ENCODE measurements at regions not wholly inside any gene's neighbourhood (a gene's known extent, or its start where the extent isn't known, plus 50 kb on each side); places are given as distances from the start of the nearest gene placed in this dataset.

GRCh38 chr5:102069974-102070373 lies 226.1 kb downstream of the SLCO4C1 start:
- H3K9me3 ChIP-seq (ENCODE audit: control insufficient read depth, low read length): no peaks in the 10 kb centered on the region
- no CpG with 5 or more reads among the region's 3 CpGs for WGBS
- H2BK5ac ChIP-seq (ENCODE audit: low read depth, low read length, poor library complexity, severe bottlenecking): no peak overlapping the region
- no peak overlapping the region for H2BK12ac ChIP-seq (ENCODE audit: low read length in 2 of 2)
- no peak overlapping the region for H3K9ac ChIP-seq (ENCODE audit: low read length)
- H3K4me2 ChIP-seq (ENCODE audit: low read length, poor library complexity, severe bottlenecking): no peak overlapping the region
- no peaks in the 10 kb centered on the region for H3K4me1 ChIP-seq (ENCODE audit: control insufficient read depth, insufficient read depth, low read depth, low read length)
- no peak overlapping the region for H2BK15ac ChIP-seq (ENCODE audit: low read depth, poor library complexity, severe bottlenecking)
- H2BK120ac ChIP-seq (ENCODE audit: low read depth, low read length): no peak overlapping the region
- DNase-seq: no peak
- no peak overlapping the region for H3K18ac ChIP-seq (ENCODE audit: low read depth in 1 of 2, low read length in 2 of 2)
- H3K4me3 ChIP-seq (ENCODE audit: insufficient read depth in 1 of 2, low read depth in 1 of 2, low read length in 2 of 2): no peak overlapping the region
- H2AFZ ChIP-seq (ENCODE audit: low read depth, low read length): no peak overlapping the region
- H2AK5ac ChIP-seq (ENCODE audit: low read length, severe bottlenecking): no peak overlapping the region
- H3K14ac ChIP-seq (ENCODE audit: low read length in 2 of 2): no peak overlapping the region
- H3K27ac ChIP-seq (ENCODE audit: low read length, poor library complexity, severe bottlenecking): no peak overlapping the region
- no peaks in the 10 kb centered on the region for H3K79me1 ChIP-seq (replicated peaks; ENCODE audit: low read length, poor library complexity, severe bottlenecking)
- no peak overlapping the region for H4K91ac ChIP-seq (ENCODE audit: low read length)
- no peak overlapping the region for H3K4ac ChIP-seq (ENCODE audit: low read depth in 1 of 2, low read length in 2 of 2)
- H3K27me3 ChIP-seq (ENCODE audit: control insufficient read depth in 1 of 2, insufficient read depth in 1 of 2, low read length in 2 of 2): no peaks in the 10 kb centered on the region
- H4K8ac ChIP-seq (ENCODE audit: low read length): no peak overlapping the region
- no peak overlapping the region for H3K23ac ChIP-seq (ENCODE audit: low read length in 2 of 2)
- no peaks in the 10 kb centered on the region for H3K36me3 ChIP-seq (ENCODE audit: control insufficient read depth in 1 of 2, insufficient read depth in 2 of 2, low read depth in 1 of 2, low read length in 2 of 2)

DNA sequence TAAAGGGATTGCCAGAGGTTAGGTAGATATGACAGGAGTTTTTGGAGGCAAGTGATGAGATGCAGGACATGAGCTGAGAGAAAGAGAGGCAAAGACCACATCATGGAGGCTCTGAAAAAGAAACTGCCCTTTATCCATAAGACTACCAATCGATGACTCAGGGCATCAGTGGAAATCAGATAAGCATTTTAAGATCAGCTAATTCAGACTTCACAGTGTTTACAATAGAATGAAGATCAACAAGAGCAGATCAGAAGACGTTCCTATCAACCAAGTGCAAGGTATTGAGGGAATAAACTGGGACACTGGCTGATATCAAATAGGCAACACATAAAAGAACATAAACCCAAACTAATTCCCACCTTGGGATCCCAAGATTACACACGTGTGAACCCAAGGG lies 227.2 kb downstream of the SLCO4C1 start:
- Histone ChIP-seq H2BK5ac (ENCODE audit: low read depth, low read length, poor library complexity, severe bottlenecking) (no peak overlapping the region), H4K8ac (ENCODE audit: low read length) (no peak overlapping the region)
- WGBS: 100% methylated on average over 1 of the region's 3 CpGs

DNA sequence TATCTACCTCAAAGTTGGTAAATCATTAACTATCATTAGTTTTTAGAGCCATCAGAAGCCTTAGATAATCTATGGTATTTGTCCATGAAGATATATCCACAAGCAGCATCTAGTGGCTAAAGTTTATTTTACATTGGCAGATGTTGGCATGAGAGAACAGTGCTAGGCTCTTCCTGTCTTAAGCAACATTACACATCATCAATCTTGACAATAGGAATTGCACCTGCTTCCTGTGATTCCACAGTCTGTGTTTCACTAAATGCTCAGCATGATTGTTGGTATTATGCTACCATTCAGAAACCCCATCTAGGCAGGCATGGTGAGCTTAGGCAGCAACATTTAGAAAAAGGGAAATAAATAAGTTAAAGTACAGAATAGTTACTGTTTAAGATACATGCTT lies 246.6 kb downstream of the SLCO4C1 start:
- Histone ChIP-seq H3K9ac (ENCODE audit: low read length) (no peak overlapping the region), H3K14ac (ENCODE audit: low read length in 2 of 2) (no peak overlapping the region), H2BK15ac (ENCODE audit: low read depth, poor library complexity, severe bottlenecking) (no peak overlapping the region), H3K27me3 (ENCODE audit: control insufficient read depth in 1 of 2, insufficient read depth in 1 of 2, low read length in 2 of 2) (no peaks in the 10 kb centered on the region), H2BK120ac (ENCODE audit: low read depth, low read length) (no peak overlapping the region), H4K8ac (ENCODE audit: low read length) (no peak overlapping the region), H3K18ac (ENCODE audit: low read depth in 1 of 2, low read length in 2 of 2) (no peak overlapping the region), H2BK5ac (ENCODE audit: low read depth, low read length, poor library complexity, severe bottlenecking) (no peak overlapping the region), H3K4me2 (ENCODE audit: low read length, poor library complexity, severe bottlenecking) (no peak overlapping the region), H3K9me3 (ENCODE audit: control insufficient read depth, low read length) (no peaks in the 10 kb centered on the region), H3K79me1 (replicated peaks; ENCODE audit: low read length, poor library complexity, severe bottlenecking) (no peaks in the 10 kb centered on the region), H3K4me1 (ENCODE audit: control insufficient read depth, insufficient read depth, low read depth, low read length) (no peaks in the 10 kb centered on the region), H3K4me3 (ENCODE audit: insufficient read depth in 1 of 2, low read depth in 1 of 2, low read length in 2 of 2) (no peak overlapping the region), H3K27ac (ENCODE audit: low read length, poor library complexity, severe bottlenecking) (no peak overlapping the region), H2AK5ac (ENCODE audit: low read length, severe bottlenecking) (no peak overlapping the region), H4K91ac (ENCODE audit: low read length) (no peak overlapping the region), H2BK12ac (ENCODE audit: low read length in 2 of 2) (no peak overlapping the region), H3K36me3 (ENCODE audit: control insufficient read depth in 1 of 2, insufficient read depth in 2 of 2, low read depth in 1 of 2, low read length in 2 of 2) (no peaks in the 10 kb centered on the region), H3K23ac (ENCODE audit: low read length in 2 of 2) (no peak overlapping the region), H2AFZ (ENCODE audit: low read depth, low read length) (no peak overlapping the region), H3K4ac (ENCODE audit: low read depth in 1 of 2, low read length in 2 of 2) (no peak overlapping the region)
- peak; percentile 2 for DNase-seq

More for the DNA sequence above, 227.2 kb downstream of the SLCO4C1 start:
- Histone ChIP-seq H2BK15ac (ENCODE audit: low read depth, poor library complexity, severe bottlenecking) (no peak overlapping the region), H3K27me3 (ENCODE audit: control insufficient read depth in 1 of 2, insufficient read depth in 1 of 2, low read length in 2 of 2) (no peaks in the 10 kb centered on the region), H3K4ac (ENCODE audit: low read depth in 1 of 2, low read length in 2 of 2) (no peak overlapping the region), H3K23ac (ENCODE audit: low read length in 2 of 2) (no peak overlapping the region), H2BK120ac (ENCODE audit: low read depth, low read length) (no peak overlapping the region), H3K4me1 (ENCODE audit: control insufficient read depth, insufficient read depth, low read depth, low read length) (no peaks in the 10 kb centered on the region), H2BK12ac (ENCODE audit: low read length in 2 of 2) (no peak overlapping the region), H4K91ac (ENCODE audit: low read length) (no peak overlapping the region), H3K9ac (ENCODE audit: low read length) (no peak overlapping the region), H3K27ac (ENCODE audit: low read length, poor library complexity, severe bottlenecking) (no peak overlapping the region), H2AFZ (ENCODE audit: low read depth, low read length) (no peak overlapping the region), H3K4me2 (ENCODE audit: low read length, poor library complexity, severe bottlenecking) (no peak overlapping the region), H2AK5ac (ENCODE audit: low read length, severe bottlenecking) (no peak overlapping the region), H3K9me3 (ENCODE audit: control insufficient read depth, low read length) (no peaks in the 10 kb centered on the region), H3K36me3 (ENCODE audit: control insufficient read depth in 1 of 2, insufficient read depth in 2 of 2, low read depth in 1 of 2, low read length in 2 of 2) (no peaks in the 10 kb centered on the region), H3K14ac (ENCODE audit: low read length in 2 of 2) (no peak overlapping the region), H3K4me3 (ENCODE audit: insufficient read depth in 1 of 2, low read depth in 1 of 2, low read length in 2 of 2) (no peak overlapping the region), H3K79me1 (replicated peaks; ENCODE audit: low read length, poor library complexity, severe bottlenecking) (no peaks in the 10 kb centered on the region), H3K18ac (ENCODE audit: low read depth in 1 of 2, low read length in 2 of 2) (no peak overlapping the region)
- DNase-seq: no peak

- no peaks in the 10 kb centered on the region for H3K27me3 ChIP-seq (ENCODE audit: control insufficient read depth in 1 of 2, insufficient read depth in 1 of 2, low read length in 2 of 2)
- no peak overlapping the region for H3K18ac ChIP-seq (ENCODE audit: low read depth in 1 of 2, low read length in 2 of 2)
- no peak overlapping the region for H2AK5ac ChIP-seq (ENCODE audit: low read length, severe bottlenecking)
- no peak overlapping the region for H2BK15ac ChIP-seq (ENCODE audit: low read depth, poor library complexity, severe bottlenecking)
- WGBS: 100% methylated on average over 1 of the region's 1 CpG
- H4K91ac ChIP-seq (ENCODE audit: low read length): no peak overlapping the region
- H2AFZ ChIP-seq (ENCODE audit: low read depth, low read length): no peak overlapping the region
- peak; percentile 44 for DNase-seq
- H3K9me3 ChIP-seq (ENCODE audit: control insufficient read depth, low read length): no peaks in the 10 kb centered on the region
- no peak overlapping the region for H3K27ac ChIP-seq (ENCODE audit: low read length, poor library complexity, severe bottlenecking)
- no peak overlapping the region for H3K14ac ChIP-seq (ENCODE audit: low read length in 2 of 2)
- H3K4me3 ChIP-seq (ENCODE audit: insufficient read depth in 1 of 2, low read depth in 1 of 2, low read length in 2 of 2): no peak overlapping the region
- H3K4me2 ChIP-seq (ENCODE audit: low read length, poor library complexity, severe bottlenecking): no peak overlapping the region
- no peaks in the 10 kb centered on the region for H3K4me1 ChIP-seq (ENCODE audit: control insufficient read depth, insufficient read depth, low read depth, low read length)
- H3K4ac ChIP-seq (ENCODE audit: low read depth in 1 of 2, low read length in 2 of 2): no peak overlapping the region
- H3K79me1 ChIP-seq (replicated peaks; ENCODE audit: low read length, poor library complexity, severe bottlenecking): no peaks in the 10 kb centered on the region
- H3K9ac ChIP-seq (ENCODE audit: low read length): no peak overlapping the region
- H3K36me3 ChIP-seq (ENCODE audit: control insufficient read depth in 1 of 2, insufficient read depth in 2 of 2, low read depth in 1 of 2, low read length in 2 of 2): no peaks in the 10 kb centered on the region
- no peak overlapping the region for H2BK120ac ChIP-seq (ENCODE audit: low read depth, low read length)
- H3K23ac ChIP-seq (ENCODE audit: low read length in 2 of 2): no peak overlapping the region
- no peak overlapping the region for H2BK5ac ChIP-seq (ENCODE audit: low read depth, low read length, poor library complexity, severe bottlenecking)
- H4K8ac ChIP-seq (ENCODE audit: low read length): no peak overlapping the region
- H2BK12ac ChIP-seq (ENCODE audit: low read length in 2 of 2): no peak overlapping the region
Observed at GRCh38 chr5:102048940-102049339, 247.1 kb downstream of the SLCO4C1 start.

Measured in mesenchymal stem cell (in vitro differentiated cells and primary cell).